ENCODE measurements at regions not wholly inside any gene's neighbourhood (a gene's known extent, or its start where the extent isn't known, plus 50 kb on each side); places are given as distances from the start of the nearest gene placed in this dataset.

GRCh38 chr19:31530781-31531180 is 181.5 kb upstream of the TSHZ3 start:
- TF ChIP-seq POLR2AphosphoS5 (IDR thresholded peaks at IDR 0.05; ENCODE audit: low read depth, low read length) (no peak), TAF1 (IDR thresholded peaks at IDR 0.05; ENCODE audit: low read depth, low read length) (no peak), POLR2A (IDR thresholded peaks at IDR 0.05; ENCODE audit: low read depth, low read length) (no peak), SPI1 (IDR thresholded peaks at IDR 0.05; ENCODE audit: low read depth, low read length) (no peak), PAX5 (IDR thresholded peaks at IDR 0.05; ENCODE audit: insufficient read depth, low read length, severe bottlenecking) (no peak), POU2F2 (IDR thresholded peaks at IDR 0.05; ENCODE audit: low read depth, low read length) (no peak)
